ENCODE measurements at regions not wholly inside any gene's neighbourhood (a gene's known extent, or its start where the extent isn't known, plus 50 kb on each side); places are given as distances from the start of the nearest gene placed in this dataset.

GRCh38 chr10:117071286-117072050, 66.5 kb upstream of the SHTN1 start (continued):
- TF ChIP-seq ZNF224 (CRISPR knock-in tag; IDR thresholded peaks at IDR 0.05) (no peak), RBFOX2 (IDR thresholded peaks at IDR 0.05; ENCODE audit: low read depth, low read length) (no peak), ZNF883 (CRISPR knock-in tag; IDR thresholded peaks at IDR 0.05; ENCODE audit: not compliant biosample characterization) (no peak), PRDM15 (CRISPR knock-in tag; IDR thresholded peaks at IDR 0.05) (no peak)

Measured in HepG2 (cell line).